PC-3 (cell line): ENCODE measurements at regions not wholly inside any gene's neighbourhood (a gene's known extent, or its start where the extent isn't known, plus 50 kb on each side); places are given as distances from the start of the nearest gene placed in this dataset.

Experiments
- EZH2 ChIP-seq: fragments of 300-600 bp; sonication (generic); IDR thresholded peaks from one replicate; pipeline ENCODE4 v1.6.1; 2017; ENCODE audit warnings: antibody characterized with exemption, mild to moderate bottlenecking, low read length; ENCODE audit not compliant: unreplicated experiment
- TF ChIP-seq, protein P1 (sequence below): fragments of 300-600 bp; sonication (generic); conservative IDR thresholded peaks from 2 replicates; pipeline ENCODE4 v1.5.1; 2017; ENCODE audit warnings: antibody characterized with exemption, low read depth, mild to moderate bottlenecking, low read length

DNA sequence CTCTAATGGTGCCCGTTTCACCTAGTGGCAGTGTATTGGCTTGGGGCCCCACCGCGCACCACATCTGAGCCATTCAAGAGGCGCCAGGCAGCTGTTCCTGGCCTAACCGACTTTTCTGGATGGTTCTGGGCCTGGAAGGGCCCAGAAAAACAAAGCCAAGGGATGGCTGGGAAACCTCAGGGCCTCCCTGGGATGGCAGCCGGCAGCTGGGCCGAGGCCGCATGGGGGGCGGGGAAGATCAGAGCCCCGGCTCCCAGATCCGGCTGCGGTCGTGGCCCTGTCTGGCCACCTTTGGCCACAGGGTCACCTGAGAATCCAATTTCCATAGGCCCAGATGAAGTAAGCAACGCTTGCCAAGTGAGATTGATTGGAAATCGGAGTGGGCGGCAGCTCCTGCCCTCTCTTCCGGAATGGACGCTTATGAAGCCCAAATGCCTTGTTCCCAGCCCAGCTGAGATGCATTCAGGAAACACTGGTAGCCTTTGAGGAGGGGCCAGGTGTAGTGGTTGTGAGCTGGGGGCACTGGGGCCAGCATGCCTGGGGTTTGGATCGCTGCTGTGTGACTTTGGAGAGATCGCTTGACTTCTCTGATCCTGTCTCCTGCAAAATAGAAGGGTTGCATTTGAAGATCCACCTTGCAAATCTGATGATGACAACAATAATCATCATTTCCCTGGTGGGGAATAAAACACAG, 163.8 kb upstream of the GSE1 start:
- TF ChIP-seq, protein P1, sequence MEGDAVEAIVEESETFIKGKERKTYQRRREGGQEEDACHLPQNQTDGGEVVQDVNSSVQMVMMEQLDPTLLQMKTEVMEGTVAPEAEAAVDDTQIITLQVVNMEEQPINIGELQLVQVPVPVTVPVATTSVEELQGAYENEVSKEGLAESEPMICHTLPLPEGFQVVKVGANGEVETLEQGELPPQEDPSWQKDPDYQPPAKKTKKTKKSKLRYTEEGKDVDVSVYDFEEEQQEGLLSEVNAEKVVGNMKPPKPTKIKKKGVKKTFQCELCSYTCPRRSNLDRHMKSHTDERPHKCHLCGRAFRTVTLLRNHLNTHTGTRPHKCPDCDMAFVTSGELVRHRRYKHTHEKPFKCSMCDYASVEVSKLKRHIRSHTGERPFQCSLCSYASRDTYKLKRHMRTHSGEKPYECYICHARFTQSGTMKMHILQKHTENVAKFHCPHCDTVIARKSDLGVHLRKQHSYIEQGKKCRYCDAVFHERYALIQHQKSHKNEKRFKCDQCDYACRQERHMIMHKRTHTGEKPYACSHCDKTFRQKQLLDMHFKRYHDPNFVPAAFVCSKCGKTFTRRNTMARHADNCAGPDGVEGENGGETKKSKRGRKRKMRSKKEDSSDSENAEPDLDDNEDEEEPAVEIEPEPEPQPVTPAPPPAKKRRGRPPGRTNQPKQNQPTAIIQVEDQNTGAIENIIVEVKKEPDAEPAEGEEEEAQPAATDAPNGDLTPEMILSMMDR = no peak
- no peak for TF ChIP-seq EZH2
